ENCODE measurements at regions not wholly inside any gene's neighbourhood (a gene's known extent, or its start where the extent isn't known, plus 50 kb on each side); places are given as distances from the start of the nearest gene placed in this dataset.

- DNase-seq: no peak
Measured at GRCh38 chr5:125190232-125191087, 444.0 kb upstream of the ZNF608 start.

GRCh38 chr5:125194883-125195282 is 448.4 kb upstream of the ZNF608 start:
- no peak for DNase-seq

GRCh38 chr5:125196481-125197111 is 450.2 kb upstream of the ZNF608 start:
- no peak for DNase-seq

- DNase-seq: no peak
Measured at GRCh38 chr5:125197321-125197720, 450.9 kb upstream of the ZNF608 start.

- DNase-seq: no peak
Measured at GRCh38 chr5:125198270-125198974, 452.0 kb upstream of the ZNF608 start.

- DNase-seq: no peak
Measured at GRCh38 chr5:125199373-125199772, 452.9 kb upstream of the ZNF608 start.

GRCh38 chr5:125199968-125200865 is 453.8 kb upstream of the ZNF608 start:
- no peak for DNase-seq

GRCh38 chr5:125200866-125201373 is 454.5 kb upstream of the ZNF608 start:
- DNase-seq: no peak

- no peak for DNase-seq
Measured at GRCh38 chr5:125201446-125202052, 455.1 kb upstream of the ZNF608 start.

- no peak for DNase-seq
Measured at GRCh38 chr5:125202353-125202752, 455.9 kb upstream of the ZNF608 start.

GRCh38 chr5:125202871-125203438 is 456.5 kb upstream of the ZNF608 start:
- DNase-seq: no peak

- DNase-seq: no peak
Measured at GRCh38 chr5:125203912-125204311, 457.5 kb upstream of the ZNF608 start.

GRCh38 chr5:125205601-125206225 is 459.3 kb upstream of the ZNF608 start:
- peak; percentile 16 for DNase-seq

- DNase-seq: no peak
Measured at GRCh38 chr5:125207856-125208255, 461.4 kb upstream of the ZNF608 start.

GRCh38 chr5:125209650-125210049 is 463.2 kb upstream of the ZNF608 start:
- DNase-seq: no peak

GRCh38 chr5:125210242-125210947 is 464.0 kb upstream of the ZNF608 start:
- no peak for DNase-seq

GRCh38 chr5:125214080-125214479 is 467.6 kb upstream of the ZNF608 start:
- no peak for DNase-seq

GRCh38 chr5:125215593-125215992 is 469.2 kb upstream of the ZNF608 start:
- no peak for DNase-seq

GRCh38 chr5:125219710-125220109 is 473.3 kb upstream of the ZNF608 start:
- no peak for DNase-seq

GRCh38 chr5:125220284-125220683 is 473.8 kb upstream of the ZNF608 start:
- no peak for DNase-seq

All from KG1 (cell line).